ENCODE measurements at regions not wholly inside any gene's neighbourhood (a gene's known extent, or its start where the extent isn't known, plus 50 kb on each side); places are given as distances from the start of the nearest gene placed in this dataset.

DNA sequence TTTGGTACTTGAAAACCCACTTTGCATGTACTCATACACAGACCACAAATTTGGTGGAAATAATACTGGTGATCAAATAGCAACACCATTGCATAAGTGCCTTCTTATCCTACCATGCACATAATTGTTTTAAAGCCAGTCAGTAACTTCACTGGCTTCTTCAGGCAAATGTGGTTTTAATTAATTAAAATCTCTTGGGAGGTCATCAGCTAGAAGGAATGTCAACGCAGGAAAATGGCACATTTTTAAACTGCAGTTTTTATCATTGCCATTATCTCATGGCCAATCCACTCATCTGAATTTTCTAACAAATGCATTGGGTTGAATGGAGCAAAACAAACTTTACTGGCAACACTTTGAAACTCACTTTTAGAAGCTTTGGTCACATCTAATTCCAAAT is 105.7 kb upstream of the ZPLD1 start:
- no peaks in the 10 kb centered on the region for H3K27me3 ChIP-seq (ENCODE audit: insufficient read depth, low read depth, severe bottlenecking)
- H3K9me3 ChIP-seq (ENCODE audit: severe bottlenecking) = no peaks in the 10 kb centered on the region
- H3K27ac ChIP-seq = no peak overlapping the region
- TF ChIP-seq, protein P1, sequence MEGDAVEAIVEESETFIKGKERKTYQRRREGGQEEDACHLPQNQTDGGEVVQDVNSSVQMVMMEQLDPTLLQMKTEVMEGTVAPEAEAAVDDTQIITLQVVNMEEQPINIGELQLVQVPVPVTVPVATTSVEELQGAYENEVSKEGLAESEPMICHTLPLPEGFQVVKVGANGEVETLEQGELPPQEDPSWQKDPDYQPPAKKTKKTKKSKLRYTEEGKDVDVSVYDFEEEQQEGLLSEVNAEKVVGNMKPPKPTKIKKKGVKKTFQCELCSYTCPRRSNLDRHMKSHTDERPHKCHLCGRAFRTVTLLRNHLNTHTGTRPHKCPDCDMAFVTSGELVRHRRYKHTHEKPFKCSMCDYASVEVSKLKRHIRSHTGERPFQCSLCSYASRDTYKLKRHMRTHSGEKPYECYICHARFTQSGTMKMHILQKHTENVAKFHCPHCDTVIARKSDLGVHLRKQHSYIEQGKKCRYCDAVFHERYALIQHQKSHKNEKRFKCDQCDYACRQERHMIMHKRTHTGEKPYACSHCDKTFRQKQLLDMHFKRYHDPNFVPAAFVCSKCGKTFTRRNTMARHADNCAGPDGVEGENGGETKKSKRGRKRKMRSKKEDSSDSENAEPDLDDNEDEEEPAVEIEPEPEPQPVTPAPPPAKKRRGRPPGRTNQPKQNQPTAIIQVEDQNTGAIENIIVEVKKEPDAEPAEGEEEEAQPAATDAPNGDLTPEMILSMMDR (IDR thresholded peaks at IDR 0.05; ENCODE audit: low read depth, low read length) = no peak
- no peaks in the 10 kb centered on the region for H3K36me3 ChIP-seq
- no peak for DNase-seq
- no peak overlapping the region for H3K4me3 ChIP-seq (ENCODE audit: low read depth, low read length)

DNA sequence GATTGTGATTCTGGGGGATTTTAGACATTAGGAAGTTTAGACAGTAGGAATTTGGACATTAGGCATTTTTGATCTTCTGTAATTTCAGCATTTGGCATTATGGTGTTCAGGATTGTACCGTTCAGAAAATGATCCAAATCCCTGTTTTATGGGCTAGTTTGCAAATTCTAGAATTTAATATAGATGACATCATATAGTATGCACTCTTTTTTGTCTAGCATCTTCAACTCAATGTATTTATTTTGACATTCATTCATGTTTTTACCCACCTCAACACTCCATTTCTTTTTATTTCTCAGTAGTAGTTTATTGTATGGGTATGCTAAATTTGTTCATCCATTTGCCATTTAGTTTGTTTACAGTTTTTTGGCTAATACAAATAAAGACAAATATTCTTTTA is 105.3 kb upstream of the ZPLD1 start:
- Histone ChIP-seq H3K4me3 (ENCODE audit: low read depth, low read length) (no peak overlapping the region), H3K27ac (no peak overlapping the region), H3K27me3 (ENCODE audit: insufficient read depth, low read depth, severe bottlenecking) (no peaks in the 10 kb centered on the region), H3K36me3 (no peaks in the 10 kb centered on the region), H3K9me3 (ENCODE audit: severe bottlenecking) (no peaks in the 10 kb centered on the region)
- TF ChIP-seq, protein P1 (IDR thresholded peaks at IDR 0.05; ENCODE audit: low read depth, low read length) = no peak
- DNase-seq = no peak

DNA sequence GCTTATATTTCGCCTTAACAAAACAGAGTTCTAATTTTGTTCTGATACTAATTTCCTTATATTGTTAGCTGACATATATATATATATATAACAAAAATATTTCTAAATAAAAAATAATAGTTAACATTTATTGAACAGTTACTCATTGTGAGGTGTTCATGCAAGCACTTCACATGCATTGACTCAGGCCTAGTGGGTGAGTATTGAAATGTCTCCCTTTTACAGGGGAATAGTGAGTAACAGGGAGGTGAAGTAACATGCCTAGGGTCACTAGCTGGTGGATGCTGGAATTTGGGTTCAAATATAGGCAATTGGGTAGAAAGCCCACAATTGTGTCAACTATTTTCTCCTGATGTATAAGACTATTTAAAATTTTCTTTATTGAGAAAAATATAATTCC is 102.6 kb upstream of the ZPLD1 start:
- Histone ChIP-seq H3K9me3 (ENCODE audit: severe bottlenecking) (no peaks in the 10 kb centered on the region), H3K4me3 (ENCODE audit: low read depth, low read length) (no peak overlapping the region), H3K27ac (no peak overlapping the region), H3K27me3 (ENCODE audit: insufficient read depth, low read depth, severe bottlenecking) (no peaks in the 10 kb centered on the region), H3K36me3 (no peaks in the 10 kb centered on the region)
- TF ChIP-seq, protein P1 (IDR thresholded peaks at IDR 0.05; ENCODE audit: low read depth, low read length) = no peak
- DNase-seq = no peak

DNA sequence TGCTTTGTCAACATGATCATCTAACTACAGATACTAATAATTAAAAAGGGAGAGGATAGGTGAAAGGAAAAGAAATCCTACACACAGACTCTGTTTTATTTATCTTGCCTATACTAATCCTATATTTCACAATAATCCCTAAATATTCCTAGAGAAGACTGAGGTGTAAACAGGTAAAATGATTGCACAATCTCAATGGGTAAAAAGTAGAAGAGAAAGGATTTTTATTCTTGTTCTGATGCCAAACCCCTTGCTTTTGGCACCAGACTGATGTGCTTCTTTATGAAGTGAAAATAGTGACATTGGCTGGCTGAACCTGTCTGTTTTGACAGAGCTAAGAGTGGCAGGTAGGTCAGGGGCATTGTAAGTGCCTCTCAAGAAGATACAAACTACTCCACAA is 101.9 kb upstream of the ZPLD1 start:
- H3K27ac ChIP-seq = no peak overlapping the region
- H3K27me3 ChIP-seq (ENCODE audit: insufficient read depth, low read depth, severe bottlenecking) = no peaks in the 10 kb centered on the region
- no peak for DNase-seq
- H3K4me3 ChIP-seq (ENCODE audit: low read depth, low read length) = no peak overlapping the region
- H3K9me3 ChIP-seq (ENCODE audit: severe bottlenecking) = no peaks in the 10 kb centered on the region
- H3K36me3 ChIP-seq = no peaks in the 10 kb centered on the region
- TF ChIP-seq, protein P1 (IDR thresholded peaks at IDR 0.05; ENCODE audit: low read depth, low read length) = no peak

DNA sequence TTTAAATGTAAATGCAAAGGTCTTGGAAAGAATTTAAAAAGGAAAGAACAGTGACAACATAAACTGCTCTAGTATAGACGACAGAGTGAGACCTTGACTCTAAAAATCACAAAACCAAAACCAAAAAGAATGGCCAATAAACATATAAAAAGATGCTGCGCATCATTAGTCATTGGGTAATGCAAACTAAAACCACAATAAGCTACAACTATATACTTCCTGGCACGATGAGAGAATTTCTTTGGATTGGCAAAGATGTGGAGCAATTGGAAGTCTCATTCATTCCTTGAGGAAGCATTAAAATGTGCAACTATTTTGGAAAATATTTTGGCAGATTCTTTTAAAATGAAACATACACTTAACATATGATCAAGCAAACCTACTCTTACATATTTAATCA is 98.7 kb upstream of the ZPLD1 start:
- Histone ChIP-seq H3K4me3 (ENCODE audit: low read depth, low read length) (no peak overlapping the region), H3K27me3 (ENCODE audit: insufficient read depth, low read depth, severe bottlenecking) (no peaks in the 10 kb centered on the region), H3K9me3 (ENCODE audit: severe bottlenecking) (no peaks in the 10 kb centered on the region), H3K36me3 (no peaks in the 10 kb centered on the region), H3K27ac (no peak overlapping the region)
- TF ChIP-seq, protein P1 (IDR thresholded peaks at IDR 0.05; ENCODE audit: low read depth, low read length) = no peak
- no peak for DNase-seq

DNA sequence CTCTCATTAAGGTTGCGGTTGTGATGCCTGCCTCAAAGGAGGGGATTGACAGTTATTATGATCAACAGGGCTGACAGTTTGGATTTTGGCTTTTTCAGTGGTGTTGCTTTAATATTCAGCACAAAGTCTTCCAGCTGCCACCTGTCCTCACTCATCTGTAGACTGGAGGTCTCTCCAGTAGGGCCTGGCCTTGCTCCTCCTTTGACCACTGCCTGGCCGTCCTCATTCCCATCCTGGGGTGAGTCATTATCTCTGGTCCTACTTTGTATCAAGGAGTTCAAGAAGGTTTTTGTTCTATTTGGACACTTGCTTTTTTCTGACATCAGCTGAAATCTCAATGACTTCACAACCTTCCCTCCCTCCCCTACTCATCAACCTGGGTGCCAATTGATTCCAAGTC is 95.1 kb upstream of the ZPLD1 start:
- TF ChIP-seq, protein P1 (IDR thresholded peaks at IDR 0.05; ENCODE audit: low read depth, low read length) = no peak
- Histone ChIP-seq H3K4me3 (ENCODE audit: low read depth, low read length) (no peak overlapping the region), H3K36me3 (no peaks in the 10 kb centered on the region), H3K27me3 (ENCODE audit: insufficient read depth, low read depth, severe bottlenecking) (no peaks in the 10 kb centered on the region), H3K27ac (no peak overlapping the region), H3K9me3 (ENCODE audit: severe bottlenecking) (no peaks in the 10 kb centered on the region)
- DNase-seq = no peak
